SIG-M5 treated with dmso at 0.1 percent for 504 hours (cell line): ENCODE measurements at regions not wholly inside any gene's neighbourhood (a gene's known extent, or its start where the extent isn't known, plus 50 kb on each side); places are given as distances from the start of the nearest gene placed in this dataset.
A peak's percentile ranks its signal among the peaks of the same experiment; 100 is the strongest.
"Not testable (repeated sequence)": the region's sequence is repeated elsewhere in the genome, so short reads cannot be mapped to it uniquely, and the experiment has no call there.

Source experiments
- DNase-seq: peaks from one replicate; lab custom pipeline; 2025; ENCODE audit not compliant: unreplicated experiment; lab: John Stamatoyannopoulos, UW

DNA sequence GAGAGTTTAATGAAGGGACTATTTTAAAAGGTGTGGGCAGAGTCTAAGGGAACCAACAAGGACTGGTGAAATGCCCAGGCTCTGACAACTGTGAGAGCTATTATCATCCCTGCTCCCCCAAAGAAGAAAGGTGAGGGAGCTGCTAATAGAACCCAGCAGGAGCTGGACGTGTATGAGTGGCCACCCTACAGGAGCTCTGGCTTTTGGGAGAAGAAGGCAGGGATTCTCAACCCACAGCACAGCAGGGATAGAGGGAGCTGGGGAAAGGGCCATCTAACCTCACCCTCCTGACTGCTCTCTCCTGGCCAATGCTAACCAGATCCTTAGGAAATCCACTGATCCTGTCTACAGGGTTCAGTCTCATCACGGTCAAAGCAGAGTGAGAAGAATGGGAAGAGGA lies 57.1 kb downstream of the GRIN2B start:
- no peak for DNase-seq

DNA sequence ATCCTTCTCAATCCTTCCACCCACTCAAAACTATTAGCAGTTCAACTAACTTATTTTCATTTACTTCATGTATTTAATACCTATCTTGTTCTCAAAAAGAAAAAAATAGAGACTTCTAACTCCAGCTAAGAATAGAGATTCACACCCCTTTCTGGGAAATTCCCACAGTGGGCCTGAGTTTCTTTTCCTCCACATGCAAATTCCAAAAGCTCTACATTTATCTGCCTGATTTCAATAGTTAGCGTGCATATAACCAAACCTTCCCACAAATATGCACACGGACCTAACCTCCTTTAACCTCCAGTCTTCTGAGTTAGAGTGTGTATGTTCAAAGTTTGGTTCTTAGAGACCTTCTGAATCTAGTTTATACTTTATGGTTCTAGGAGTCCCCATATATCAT lies 62.5 kb downstream of the GRIN2B start:
- DNase-seq, result no peak

DNA sequence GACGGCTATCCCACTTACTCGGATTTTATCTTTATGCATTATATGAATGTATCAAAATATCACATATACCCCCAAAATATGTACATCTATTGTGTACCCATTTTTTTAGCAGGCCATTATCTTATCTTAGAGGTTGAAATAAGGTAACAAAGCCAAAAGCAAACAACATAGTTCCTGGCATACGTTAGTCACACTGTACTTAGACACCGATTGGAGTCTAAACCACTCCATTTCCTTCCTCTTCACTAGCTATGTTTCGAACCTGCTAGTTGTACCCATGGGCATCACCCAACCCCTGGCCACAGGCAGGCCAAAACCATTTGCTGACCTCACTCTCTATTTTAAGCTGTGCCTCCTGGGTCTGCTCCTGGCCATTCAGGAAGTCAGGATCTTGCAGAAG lies 66.3 kb downstream of the GRIN2B start:
- DNase-seq, result no peak

DNA sequence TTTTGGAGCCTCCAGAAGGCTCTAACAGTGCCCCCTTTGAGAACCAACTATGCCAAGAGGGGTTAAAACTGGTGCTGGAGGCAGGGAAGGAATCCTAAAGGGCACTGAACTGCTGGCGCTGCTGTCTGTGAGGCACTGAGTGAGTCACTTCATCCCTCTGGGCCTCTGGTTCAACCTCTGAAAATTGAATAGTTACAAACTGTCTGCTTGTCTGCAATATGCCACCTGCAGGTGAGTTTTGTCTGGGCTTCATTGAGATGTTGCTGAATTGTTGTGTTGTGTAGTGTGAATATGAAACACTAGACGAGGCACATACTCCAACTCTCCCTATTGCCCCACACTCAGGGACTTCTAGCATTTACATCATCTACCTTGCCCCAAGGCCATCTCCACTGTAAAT lies 68.0 kb downstream of the GRIN2B start:
- DNase-seq, result no peak

DNA sequence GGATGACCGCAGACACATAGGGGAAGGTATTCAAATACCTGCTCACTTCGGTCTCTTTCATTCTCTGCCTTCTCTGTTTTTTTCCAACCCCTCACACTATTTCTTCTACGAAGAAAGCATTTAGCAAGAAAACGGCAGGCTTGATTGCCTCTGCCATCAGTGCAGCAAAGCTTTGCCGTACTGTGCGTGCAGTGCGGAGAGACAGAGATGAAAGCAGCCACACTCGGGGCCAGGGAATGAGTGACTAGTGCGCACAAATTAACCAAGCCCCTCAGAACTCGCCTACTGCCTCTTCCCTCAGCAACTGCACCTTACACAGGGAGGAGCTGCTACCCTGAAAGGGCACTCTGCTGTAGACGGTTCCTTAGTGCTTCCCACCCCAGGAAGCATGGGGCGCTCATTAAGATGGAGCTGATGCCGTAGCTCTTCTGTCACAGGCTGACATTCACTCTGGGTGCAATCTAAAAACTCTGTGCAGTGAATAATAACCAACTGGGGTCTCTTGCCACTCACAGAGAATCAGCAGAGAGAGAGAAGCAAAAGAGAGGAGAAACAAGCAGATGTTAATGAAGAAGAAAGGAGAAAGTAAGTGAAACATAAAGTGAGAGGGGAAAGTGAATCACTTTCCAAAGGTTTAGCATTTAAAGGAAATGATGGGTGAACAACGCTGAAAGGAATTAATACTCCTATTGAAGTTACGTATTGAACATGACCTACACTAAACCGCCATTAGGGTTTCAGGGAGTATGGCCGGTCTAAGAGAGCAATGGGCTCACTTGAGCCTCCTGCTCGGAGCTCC lies 69.4 kb downstream of the GRIN2B start:
- no peak for DNase-seq

- no peak for DNase-seq
Measured at GRCh38 chr12:13905794-13906193, 75.6 kb downstream of the GRIN2B start.

DNA sequence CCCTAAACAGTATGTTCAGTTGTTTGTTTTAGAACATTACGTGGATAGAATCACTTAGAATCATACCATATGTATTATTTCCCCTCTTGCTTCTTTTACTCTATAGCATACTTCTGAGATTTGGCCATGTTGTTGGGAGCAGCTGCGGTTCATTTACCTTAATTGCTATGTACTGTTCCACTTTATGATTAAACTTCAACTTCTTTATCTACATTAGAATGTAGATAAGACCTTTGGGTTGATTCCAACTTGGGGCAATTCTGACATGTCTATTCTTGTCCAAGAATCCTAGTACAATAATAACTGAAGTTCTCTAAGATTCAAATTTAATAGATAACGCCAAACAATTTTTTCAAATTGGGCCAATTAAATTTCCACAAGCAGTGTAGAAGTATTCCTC lies 80.7 kb downstream of the GRIN2B start:
- DNase-seq, result no peak

DNA sequence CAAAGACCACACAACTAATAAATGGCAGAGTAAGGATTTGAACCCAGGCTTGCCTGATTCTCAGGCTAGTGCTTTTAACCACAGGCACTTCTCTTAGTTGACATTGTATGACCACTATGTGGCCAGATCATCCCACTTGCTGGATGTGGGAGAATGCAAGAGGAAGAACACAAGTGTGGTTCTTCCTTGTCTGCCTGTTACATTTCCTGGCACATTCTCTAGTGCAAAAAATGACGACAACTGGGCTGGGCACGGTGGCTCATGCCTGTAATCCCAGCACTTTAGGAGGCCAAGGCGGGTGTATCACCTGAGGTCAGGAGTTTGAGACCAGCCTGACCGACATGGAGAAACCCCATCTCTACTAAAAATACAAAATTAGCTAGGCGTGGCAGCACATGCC lies 83.0 kb downstream of the GRIN2B start:
- not testable (repeated sequence) for DNase-seq

DNA sequence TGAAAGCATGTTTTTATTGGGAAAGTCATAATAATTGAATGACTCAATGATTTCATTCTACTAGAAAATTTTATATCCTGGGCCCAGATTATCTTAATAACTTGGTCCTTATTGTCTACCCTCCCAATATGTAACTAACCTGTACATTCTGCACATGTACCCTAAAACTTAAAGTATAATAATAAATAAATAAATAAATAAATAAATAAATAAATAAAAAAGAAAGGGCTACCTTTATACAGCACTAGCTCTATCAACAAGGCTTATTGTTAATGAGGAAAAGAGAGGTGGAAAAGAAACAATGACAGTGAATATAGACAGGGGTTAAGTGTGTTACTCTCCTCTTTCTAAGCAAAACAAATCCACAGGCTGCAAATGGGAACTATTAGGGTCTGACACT lies 83.6 kb downstream of the GRIN2B start:
- DNase-seq, result no peak

- no peak for DNase-seq
Measured at GRCh38 chr12:13896063-13896626, 85.3 kb downstream of the GRIN2B start.

DNA sequence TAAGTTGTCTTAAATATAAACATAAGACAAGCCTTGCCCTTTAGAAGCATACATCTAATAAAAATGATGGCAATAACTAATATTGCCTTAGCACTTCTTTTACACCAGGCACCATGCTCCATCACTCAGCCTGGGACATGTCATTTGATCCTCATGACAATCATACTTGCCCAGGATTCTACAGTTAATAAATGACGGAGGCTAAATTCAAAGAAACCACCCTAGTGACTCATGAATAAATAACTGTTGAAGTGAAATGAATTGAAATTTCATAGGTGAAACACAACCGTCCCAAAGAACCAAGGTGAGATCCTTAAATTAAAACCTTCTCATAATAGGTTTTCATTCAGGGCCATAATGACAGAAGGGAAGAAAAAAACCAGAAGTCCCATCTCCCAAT lies 89.5 kb downstream of the GRIN2B start:
- DNase-seq, result no peak

DNA sequence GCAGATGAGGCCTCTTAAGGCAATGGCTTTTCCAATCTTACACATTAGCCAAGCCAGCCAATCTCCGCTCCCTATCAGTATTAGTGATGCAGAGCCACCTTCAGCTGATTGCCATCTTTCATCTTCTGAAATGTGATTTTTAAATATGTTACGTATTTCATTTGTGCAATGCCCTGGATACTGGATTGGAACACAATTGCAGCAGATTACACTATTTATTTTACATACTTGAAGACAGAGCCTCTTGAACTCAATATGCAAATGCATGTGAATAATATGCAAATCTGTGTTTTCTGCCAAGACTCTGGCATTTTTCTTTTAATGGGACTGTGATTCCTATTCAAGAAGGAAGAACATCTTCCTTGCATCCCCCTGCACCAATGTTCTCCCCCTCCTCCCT lies 90.5 kb downstream of the GRIN2B start:
- no peak for DNase-seq

DNA sequence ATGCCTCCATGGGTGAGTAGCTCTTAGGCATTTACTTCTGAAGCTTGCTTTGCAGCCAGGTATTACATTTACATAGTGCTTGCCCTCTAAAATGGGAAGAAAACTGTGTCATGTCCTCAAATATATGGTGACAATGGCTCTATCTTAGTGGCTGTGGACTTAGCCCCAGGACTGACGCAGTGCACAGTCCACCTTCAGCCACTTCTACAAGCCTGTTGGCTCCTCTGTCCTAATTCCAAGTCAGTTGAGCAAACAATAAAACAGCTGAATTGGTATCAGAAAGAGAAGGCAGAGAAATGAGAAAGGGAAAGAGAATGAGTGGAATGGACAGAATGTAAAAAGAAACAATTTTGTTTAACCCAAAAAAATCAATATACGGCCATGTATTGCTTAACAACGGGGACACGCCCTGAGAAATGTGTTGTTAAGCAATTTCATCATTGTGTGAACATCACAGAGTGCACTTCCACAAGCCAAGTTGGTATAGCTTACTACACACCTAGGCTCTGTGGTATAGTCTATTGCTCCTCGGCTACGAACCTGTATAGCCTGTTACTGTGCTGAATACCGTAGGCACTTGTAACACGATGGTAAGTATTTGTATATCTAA lies 93.5 kb downstream of the GRIN2B start:
- DNase-seq, result no peak

- DNase-seq, result no peak
Measured at GRCh38 chr12:13882176-13882575, 99.2 kb downstream of the GRIN2B start.

DNA sequence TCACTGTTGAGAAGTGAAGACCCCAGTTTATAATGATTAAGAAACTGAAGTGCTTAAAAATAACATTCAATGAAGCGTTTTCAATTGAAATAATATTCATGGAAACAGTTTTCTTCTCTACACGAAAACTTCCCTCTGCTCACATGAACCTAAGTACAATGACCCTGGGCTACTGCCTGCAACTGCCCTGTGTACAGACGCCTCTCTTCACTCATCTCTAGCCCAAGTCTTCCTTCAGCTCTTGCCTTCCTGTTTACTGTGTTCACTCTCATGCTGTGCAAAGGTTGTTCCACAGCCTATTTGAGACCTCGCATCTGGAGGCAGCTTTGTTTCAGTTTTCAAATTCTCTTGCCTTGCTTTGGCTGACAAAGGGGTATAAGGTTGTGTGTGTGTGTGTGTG lies 100.8 kb downstream of the GRIN2B start:
- no peak for DNase-seq

DNA sequence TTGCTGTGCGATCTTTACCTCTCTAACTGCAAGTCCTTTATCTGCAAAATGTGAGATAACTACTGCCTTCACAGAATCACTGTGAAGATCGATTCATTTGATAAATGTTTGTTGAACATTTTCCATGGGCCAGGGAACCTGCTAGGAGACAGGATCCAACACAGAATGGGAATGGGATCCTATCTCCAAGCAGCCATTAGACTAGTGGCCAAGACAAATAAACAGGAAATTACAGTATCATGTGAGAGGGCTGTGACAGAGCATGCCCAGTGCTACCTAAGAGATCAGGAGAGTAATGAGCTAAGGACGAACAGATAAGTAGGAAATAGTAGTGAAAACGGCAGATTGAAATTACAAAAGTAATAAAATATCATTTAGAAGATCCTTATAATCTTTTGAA lies 105.7 kb downstream of the GRIN2B start:
- DNase-seq, result no peak

GRCh38 chr12:13870255-13870654 lies 111.1 kb downstream of the GRIN2B start:
- DNase-seq, result no peak

- peak; percentile 64 for DNase-seq
Measured at GRCh38 chr12:13864081-13864673, 117.2 kb downstream of the GRIN2B start.

DNA sequence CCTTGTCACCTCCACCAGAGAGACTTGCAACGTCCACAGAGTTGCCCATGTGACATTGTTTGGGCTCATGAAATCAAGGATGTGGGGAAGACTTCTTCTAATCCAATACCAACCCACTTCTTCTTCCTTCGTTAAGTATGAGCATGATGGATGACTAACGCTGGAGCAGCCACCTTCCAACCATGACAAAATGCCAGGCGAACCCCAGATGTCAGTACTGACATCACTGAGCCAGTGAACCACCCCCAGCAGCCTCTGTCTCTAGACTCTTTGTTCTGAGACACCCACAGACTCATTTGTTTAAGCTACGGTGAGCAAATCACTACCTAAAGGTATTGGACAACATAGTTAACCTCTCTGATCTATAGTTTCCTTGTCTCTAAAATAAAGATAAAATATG lies 123.7 kb downstream of the GRIN2B start:
- no peak for DNase-seq

GRCh38 chr12:13853471-13853870 lies 127.9 kb downstream of the GRIN2B start:
- DNase-seq, result no peak

DNA sequence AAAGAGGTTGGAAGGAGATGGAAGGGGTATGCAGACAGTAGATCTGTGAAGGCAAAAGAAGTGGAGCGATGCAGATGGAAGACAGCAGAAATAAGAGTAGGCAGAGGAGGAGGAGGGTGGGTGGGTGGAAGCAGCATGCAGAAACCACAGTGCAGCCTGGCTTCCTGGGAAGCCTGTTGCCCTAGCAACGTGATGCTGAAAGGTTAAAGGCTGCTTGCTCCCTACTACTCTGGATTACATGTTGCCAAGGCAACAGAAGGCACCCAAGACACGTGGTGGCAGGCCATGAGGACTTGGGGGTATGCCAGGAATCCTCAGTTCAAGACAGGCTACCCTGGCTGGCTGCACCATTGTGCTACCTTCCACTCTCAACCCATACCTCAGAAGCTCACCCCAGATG lies 129.6 kb downstream of the GRIN2B start:
- no peak for DNase-seq

- DNase-seq, result no peak
Measured at GRCh38 chr12:13849456-13849855, 131.9 kb downstream of the GRIN2B start.
